PC-9 (cell line): ENCODE measurements at regions not wholly inside any gene's neighbourhood (a gene's known extent, or its start where the extent isn't known, plus 50 kb on each side); places are given as distances from the start of the nearest gene placed in this dataset.
"Not testable (repeated sequence)": the region's sequence is repeated elsewhere in the genome, so short reads cannot be mapped to it uniquely, and the experiment has no call there.

Experiments
- EZH2 ChIP-seq: fragments of 200-600 bp; sonication (generic); IDR thresholded peaks from 2 replicates; pipeline ENCODE4 v1.8.0; 2017; ENCODE audit warnings: antibody characterized with exemption, low read depth
- TF ChIP-seq, protein P1 (sequence below): fragments of 200-600 bp; sonication (generic); conservative IDR thresholded peaks from 2 replicates; pipeline ENCODE4 v1.6.1; 2017; ENCODE audit warnings: mixed run types, antibody characterized with exemption, mild to moderate bottlenecking, moderate library complexity

DNA sequence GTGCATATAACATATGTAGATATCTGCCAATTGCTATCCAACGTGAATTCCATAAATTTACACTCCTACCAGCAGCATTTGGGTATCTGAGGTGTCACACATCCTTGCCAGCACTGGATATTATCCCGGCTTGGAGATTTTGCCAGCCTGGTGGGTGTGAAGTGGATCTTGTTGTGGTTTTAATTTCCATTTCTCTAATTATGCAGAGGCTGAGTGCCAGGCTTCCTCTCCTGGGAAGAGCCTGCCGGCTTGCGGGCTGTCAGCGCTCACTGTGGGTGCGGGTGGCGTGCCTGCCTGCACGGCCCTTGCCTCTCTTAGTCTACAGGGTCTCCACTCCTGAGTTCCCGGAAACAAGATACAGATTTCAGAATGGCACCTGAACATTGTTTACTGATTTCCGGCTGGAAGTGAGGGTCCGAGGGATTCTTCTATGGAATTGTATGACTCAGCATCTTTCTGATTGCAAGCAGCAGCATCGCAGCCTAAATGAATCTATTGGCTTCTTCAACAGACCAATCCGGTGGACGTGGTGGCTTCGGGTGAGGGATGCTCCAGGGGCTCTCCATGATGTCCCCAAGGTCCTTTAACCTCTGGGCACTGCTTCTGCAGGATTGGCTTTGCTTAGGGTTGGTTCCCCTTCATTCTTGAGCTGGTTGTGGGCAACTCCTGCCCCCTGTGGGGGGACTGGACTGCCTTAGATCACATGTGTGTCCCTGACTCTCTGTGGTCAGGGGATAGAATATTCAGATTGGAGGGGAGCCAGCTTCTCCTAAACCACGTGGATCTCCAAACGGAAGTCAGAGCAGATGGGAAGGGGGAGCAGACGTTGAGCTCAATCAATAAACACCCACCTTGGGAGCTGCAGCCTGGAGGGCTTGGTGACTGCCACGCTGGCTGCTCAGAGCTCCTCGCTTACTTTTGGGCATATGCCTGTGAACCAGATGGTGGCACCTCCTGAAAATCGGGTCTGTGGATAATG is 58.0 kb upstream of the LRPAP1 start:
- TF ChIP-seq, protein P1, sequence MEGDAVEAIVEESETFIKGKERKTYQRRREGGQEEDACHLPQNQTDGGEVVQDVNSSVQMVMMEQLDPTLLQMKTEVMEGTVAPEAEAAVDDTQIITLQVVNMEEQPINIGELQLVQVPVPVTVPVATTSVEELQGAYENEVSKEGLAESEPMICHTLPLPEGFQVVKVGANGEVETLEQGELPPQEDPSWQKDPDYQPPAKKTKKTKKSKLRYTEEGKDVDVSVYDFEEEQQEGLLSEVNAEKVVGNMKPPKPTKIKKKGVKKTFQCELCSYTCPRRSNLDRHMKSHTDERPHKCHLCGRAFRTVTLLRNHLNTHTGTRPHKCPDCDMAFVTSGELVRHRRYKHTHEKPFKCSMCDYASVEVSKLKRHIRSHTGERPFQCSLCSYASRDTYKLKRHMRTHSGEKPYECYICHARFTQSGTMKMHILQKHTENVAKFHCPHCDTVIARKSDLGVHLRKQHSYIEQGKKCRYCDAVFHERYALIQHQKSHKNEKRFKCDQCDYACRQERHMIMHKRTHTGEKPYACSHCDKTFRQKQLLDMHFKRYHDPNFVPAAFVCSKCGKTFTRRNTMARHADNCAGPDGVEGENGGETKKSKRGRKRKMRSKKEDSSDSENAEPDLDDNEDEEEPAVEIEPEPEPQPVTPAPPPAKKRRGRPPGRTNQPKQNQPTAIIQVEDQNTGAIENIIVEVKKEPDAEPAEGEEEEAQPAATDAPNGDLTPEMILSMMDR, result not testable (repeated sequence)
- not testable (repeated sequence) for TF ChIP-seq EZH2
